Panc1 (cell line): ENCODE measurements at regions not wholly inside any gene's neighbourhood (a gene's known extent, or its start where the extent isn't known, plus 50 kb on each side); places are given as distances from the start of the nearest gene placed in this dataset.
A peak's percentile ranks its signal among the peaks of the same experiment; 100 is the strongest.

Source experiments
- ATAC-seq: fragments of 200-7000 bp; cut with Tn5 transposase; 2 replicates; pipeline ENCODE4 v1.9.1; 2020; ENCODE audit warnings: mild to moderate bottlenecking, moderate library complexity
- BruUV-seq: library from RNA; stranded (reverse); fragments of 400-500 nt; replicated peaks from 2 replicates; lab custom pipeline; 2021; lab: Mats Ljungman, UMichigan
- CTCF ChIA-PET: fragments of 300-600 bp; sonication (Branson Sonifier 250); formaldehyde crosslinking; loops from one replicate; lab custom pipeline; 2022; ENCODE audit warnings: antibody characterized with exemption; lab: Charles Lee
- POLR2A ChIA-PET: fragments of 300-600 bp; sonication (Branson Sonifier 250); formaldehyde crosslinking; loops from one replicate; lab custom pipeline; 2022; ENCODE audit warnings: antibody characterized with exemption; lab: Charles Lee
- DNase-seq: peaks from one replicate; pipeline ENCODE4 v3.0.0-alpha.2; 2010; ENCODE audit warnings: low read depth, low spot score
- H3K27ac ChIP-seq: 2 replicates; pipeline ENCODE4 v1.5.1; 2011; ENCODE audit warnings: mild to moderate bottlenecking, low read length, inconsistent platforms
- H3K27me3 ChIP-seq: fragments of 200-500 bp; sonication (Bioruptor generic); 2 replicates; pipeline ENCODE4 v1.6.0; 2014; ENCODE audit warnings: low read length, inconsistent platforms; ENCODE audit not compliant: control insufficient read depth, insufficient read depth
- H3K36me3 ChIP-seq: fragments of 200-500 bp; sonication (Bioruptor generic); 2 replicates; pipeline ENCODE4 v1.5.1; 2014; ENCODE audit warnings: inconsistent platforms, mild to moderate bottlenecking, low read length, moderate library complexity; ENCODE audit not compliant: control insufficient read depth, insufficient read depth
- H3K4me1 ChIP-seq: 2 replicates; pipeline ENCODE4 v1.5.1; 2011; ENCODE audit warnings: inconsistent platforms, mild to moderate bottlenecking, low read length, moderate library complexity; ENCODE audit not compliant: control insufficient read depth, insufficient read depth
- H3K4me3 ChIP-seq, 2 experiments: 2 replicates each; pipeline ENCODE4 v1.5.1; 2011 to 2012; ENCODE audit warnings: low read depth in 2 of 2, low read length in 2 of 2, mild to moderate bottlenecking in 2 of 2, inconsistent platforms in 1 of 2, moderate library complexity in 1 of 2
- H3K9me3 ChIP-seq: fragments of 200-500 bp; sonication (Bioruptor generic); 2 replicates; pipeline ENCODE4 v1.5.1; 2014; ENCODE audit warnings: low read depth, mild to moderate bottlenecking, inconsistent platforms, low read length, moderate library complexity; ENCODE audit not compliant: control insufficient read depth, insufficient read depth
- CTCF ChIP-seq: fragments of 450-650 bp; IDR thresholded peaks from 2 replicates; pipeline ENCODE4 v1.5.1; 2017; ENCODE audit warnings: mild to moderate bottlenecking
- POLR2AphosphoS5 ChIP-seq: IDR thresholded peaks from 2 replicates; pipeline ENCODE4 v1.6.1; 2012; ENCODE audit warnings: mild to moderate bottlenecking, low read depth, low read length, moderate library complexity
- REST ChIP-seq, 2 experiments: IDR thresholded peaks; 2 replicates each; pipeline ENCODE4 v1.6.1; 2011 to 2012; ENCODE audit warnings: low read depth in 2 of 2, control low read depth in 1 of 2, low read length in 1 of 2, mild to moderate bottlenecking in 1 of 2, moderate library complexity in 1 of 2; ENCODE audit not compliant: insufficient read depth in 1 of 2
- SIN3A ChIP-seq: IDR thresholded peaks from 2 replicates; pipeline ENCODE4 v1.6.1; 2012; ENCODE audit warnings: low read depth, mild to moderate bottlenecking, low read length, moderate library complexity, borderline replicate concordance; ENCODE audit not compliant: insufficient read depth
- TCF7L2 ChIP-seq: IDR thresholded peaks from 2 replicates; pipeline ENCODE4 v1.6.1; 2011; ENCODE audit warnings: mild to moderate bottlenecking, low read depth, low read length, inconsistent platforms
- in situ Hi-C: cut with HindIII; loops from 2 replicates; pipeline ENCODE4 v1.10.0; 2016; ENCODE audit warnings: low sequenced_read_pairs, low pct_unique_long_range_greater_than_20kb
- intact Hi-C: fragments of 100-400 bp; cut with micrococcal nuclease; formaldehyde crosslinking; loops from one replicate; pipeline ENCODE4 v1.10.0; 2022; ENCODE audit not compliant: unreplicated experiment

- in situ Hi-C loops (no loop called here), intact Hi-C loops (no loop called here)
- H3K4me3 ChIP-seq: no peak overlapping the region
- CTCF ChIA-PET: no interaction called here
- H3K4me1 ChIP-seq: no peaks in the 10 kb centered on the region
- ATAC-seq (no peak), DNase-seq (no peak)
- POLR2A ChIA-PET: no interaction called here
- BruUV-seq: no TSS peak
- H3K36me3 ChIP-seq: no peaks in the 10 kb centered on the region
- no peak for TF ChIP-seq TCF7L2
- no peak for TF ChIP-seq REST (IDR thresholded peaks at IDR 0.05; ENCODE audit: insufficient read depth in 1 of 2, low read depth in 2 of 2, low read length in 1 of 2)
- TF ChIP-seq POLR2AphosphoS5: no peak
- TF ChIP-seq SIN3A: no peak
- TF ChIP-seq CTCF: no peak
- peaks cover 5% of the 10 kb centered on the region; the same call in 1 of the 2 replicates for H3K9me3 ChIP-seq
- no peaks in the 10 kb centered on the region for H3K27me3 ChIP-seq
- no peak overlapping the region for H3K27ac ChIP-seq
These were observed 84.5 kb upstream of the ATXN3L start for GRCh38 chrX:13404364-13404763.

GRCh38 chrX:13401724-13402123 is 81.9 kb upstream of the ATXN3L start:
- DNase-seq: no peak
- ChIA-PET CTCF (no interaction called here), POLR2A (no interaction called here)
- peak overlapping the region; percentile 90; the same call in 1 of the 2 replicates for H3K27ac ChIP-seq
- no peak overlapping the region for H3K4me3 ChIP-seq
- intact Hi-C loops (no loop called here), in situ Hi-C loops (no loop called here)
- no peak for ATAC-seq
- no peak for TF ChIP-seq POLR2AphosphoS5
- TF ChIP-seq SIN3A: no peak
- TF ChIP-seq REST (IDR thresholded peaks at IDR 0.05; ENCODE audit: insufficient read depth in 1 of 2, low read depth in 2 of 2, low read length in 1 of 2): no peak
- no peak for TF ChIP-seq TCF7L2
- no peak for TF ChIP-seq CTCF
- H3K36me3 ChIP-seq: no peaks in the 10 kb centered on the region
- no peaks in the 10 kb centered on the region for H3K4me1 ChIP-seq
- BruUV-seq: no TSS peak
- peaks cover 5% of the 10 kb centered on the region; the same call in 1 of the 2 replicates for H3K9me3 ChIP-seq
- H3K27me3 ChIP-seq: no peaks in the 10 kb centered on the region
